A549 (cell line): ENCODE measurements at regions not wholly inside any gene's neighbourhood (a gene's known extent, or its start where the extent isn't known, plus 50 kb on each side); places are given as distances from the start of the nearest gene placed in this dataset.

ENCODE experiments used
- ATAC-seq, 2 experiments: fragments of 200-7000 bp in 1 of 2; fragments of >200 bp in 1 of 2; cut with Nextera tagmentation in 1 of 2; cut with Tn5 transposase in 1 of 2; 3 replicates each; pipeline versions ENCODE4 v1.8.0 to v1.9.1; 2018 to 2020; ENCODE audit warnings: mild to moderate bottlenecking in 1 of 2, moderate library complexity in 1 of 2
- CTCF ChIA-PET: fragments of 300-600 bp; sonication (Branson Sonifier 250); formaldehyde crosslinking; extraction: SDS; loops from one replicate; lab custom pipeline; 2021; ENCODE audit warnings: antibody characterized with exemption, inconsistent platforms; lab: Yijun Ruan, JAX
- POLR2A ChIA-PET: fragments of 350-600 bp; formaldehyde crosslinking; extraction: SDS; loops from one replicate; lab custom pipeline; 2021; ENCODE audit warnings: antibody characterized with exemption, inconsistent platforms; lab: Yijun Ruan, JAX
- DNase-seq, 2 experiments: peaks; one replicate each; pipeline versions ENCODE4 v3.0.0 to v3.0.0-alpha.2; 2011 to 2016; ENCODE audit warnings: low read depth in 1 of 2, low spot score in 1 of 2
- FAIRE-seq: peaks from 2 replicates; lab custom pipeline; 2011; peaks lifted over from hg19 to GRCh38; lab: Jason Lieb, UNC
- H3K27ac ChIP-seq, 2 experiments: fragments of >200 bp; sonication (Bioruptor Twin); formaldehyde crosslinking; 3 replicates each; pipeline ENCODE4 v1.5.1; 2016 to 2017
- H3K4me1 ChIP-seq: fragments of >200 bp; sonication (Bioruptor Twin); formaldehyde crosslinking; 3 replicates; pipeline ENCODE4 v1.6.1; 2016
- H3K4me2 ChIP-seq: fragments of >200 bp; sonication (Bioruptor Twin); formaldehyde crosslinking; 3 replicates; pipeline ENCODE4 v1.6.1; 2016
- H3K4me3 ChIP-seq: fragments of >200 bp; sonication (Bioruptor Twin); formaldehyde crosslinking; 3 replicates; pipeline ENCODE4 v1.5.1; 2016
- H3K9me3 ChIP-seq: fragments of >200 bp; sonication (Bioruptor Twin); formaldehyde crosslinking; 3 replicates; pipeline ENCODE4 v1.6.1; 2016
- CHD2 ChIP-seq: fragments of 150-350 bp; IDR thresholded peaks from 2 replicates; pipeline ENCODE4 v1.6.1; 2014; ENCODE audit warnings: low read length; ENCODE audit not compliant: partially characterized antibody
- FOSB ChIP-seq: fragments of 250-450 bp; sonication (Bioruptor Pico); IDR thresholded peaks from 2 replicates; pipeline ENCODE4 v1.5.0; 2020; ENCODE audit warnings: mild to moderate bottlenecking, moderate library complexity
- GATA3 ChIP-seq: IDR thresholded peaks from 2 replicates; pipeline ENCODE4 v1.6.1; 2012; ENCODE audit warnings: borderline replicate concordance
- HEYL ChIP-seq: fragments of 250-450 bp; sonication (Bioruptor Pico); IDR thresholded peaks from 2 replicates; pipeline ENCODE4 v1.8.0; 2021; ENCODE audit warnings: mild to moderate bottlenecking, moderate library complexity
- HOXA7 ChIP-seq: fragments of 250-450 bp; sonication (Bioruptor Pico); IDR thresholded peaks from 2 replicates; pipeline ENCODE4 v1.5.0; 2020; ENCODE audit warnings: mild to moderate bottlenecking, moderate library complexity
- HOXB5 ChIP-seq: fragments of 250-450 bp; sonication (Bioruptor Pico); IDR thresholded peaks from 2 replicates; pipeline ENCODE4 v1.5.0; 2020; ENCODE audit warnings: mild to moderate bottlenecking, moderate library complexity
- JUNB ChIP-seq: fragments of >200 bp; sonication (Bioruptor Twin); formaldehyde crosslinking; IDR thresholded peaks from 2 replicates; pipeline ENCODE4 v1.6.1; 2016
- KDM1A ChIP-seq: fragments of 200-600 bp; sonication (generic); IDR thresholded peaks from 2 replicates; pipeline ENCODE4 v1.6.1; 2016; ENCODE audit warnings: low read depth, mild to moderate bottlenecking
- MAFK ChIP-seq: fragments of 450-650 bp; IDR thresholded peaks from 2 replicates; pipeline ENCODE4 v1.6.1; 2014; ENCODE audit not compliant: partially characterized antibody
- NR3C1 ChIP-seq: fragments of >200 bp; sonication (Bioruptor Twin); formaldehyde crosslinking; IDR thresholded peaks from 3 replicates; pipeline ENCODE4 v1.6.1; 2017
- PHF8 ChIP-seq: fragments of 200-600 bp; sonication (generic); IDR thresholded peaks from 2 replicates; pipeline ENCODE4 v1.6.1; 2016; ENCODE audit warnings: low read depth, mild to moderate bottlenecking, antibody characterized with exemption, moderate library complexity, borderline replicate concordance
- POLR2A ChIP-seq: IDR thresholded peaks from 2 replicates; pipeline ENCODE4 v1.6.1; 2012; ENCODE audit warnings: mild to moderate bottlenecking, low read length
- RARB ChIP-seq: fragments of 250-450 bp; sonication (Bioruptor Pico); IDR thresholded peaks from 2 replicates; pipeline ENCODE4 v1.8.0; 2021; ENCODE audit warnings: mild to moderate bottlenecking, moderate library complexity
- RCOR1 ChIP-seq: fragments of 150-350 bp; IDR thresholded peaks from 2 replicates; pipeline ENCODE4 v1.6.1; 2014; ENCODE audit warnings: antibody characterized with exemption, low read length, low read depth
- RFX5 ChIP-seq: fragments of 450-650 bp; IDR thresholded peaks from 2 replicates; pipeline ENCODE4 v1.7.1; 2014; ENCODE audit warnings: antibody characterized with exemption, mild to moderate bottlenecking, moderate library complexity
- RNF2 ChIP-seq: fragments of 200-600 bp; sonication (generic); IDR thresholded peaks from 2 replicates; pipeline ENCODE4 v1.6.1; 2016; ENCODE audit warnings: low read depth, mild to moderate bottlenecking, antibody characterized with exemption, moderate library complexity, borderline replicate concordance
- SREBF2 ChIP-seq: fragments of 450-650 bp; IDR thresholded peaks from 2 replicates; pipeline ENCODE4 v1.6.1; 2014; ENCODE audit warnings: mild to moderate bottlenecking, moderate library complexity
- ZSCAN20 ChIP-seq: fragments of 250-450 bp; sonication (Bioruptor Pico); IDR thresholded peaks from 2 replicates; pipeline ENCODE4 v1.8.0; 2022; ENCODE audit warnings: mild to moderate bottlenecking, moderate library complexity
- WGBS: methylation state at CpG from one replicate; pipeline ENCODE4 v1.1.6; 2017; ENCODE audit errors: missing lambda C conversion rate; 5-methylcytosine and 5-hydroxymethylcytosine counted together
- TF ChIP-seq, protein P1 (sequence below): fragments of 250-450 bp; sonication (Bioruptor Pico); IDR thresholded peaks from 2 replicates; pipeline ENCODE4 v1.5.0; 2021; ENCODE audit warnings: mild to moderate bottlenecking, moderate library complexity, borderline replicate concordance
- TF ChIP-seq, protein P2 (sequence below): fragments of >200 bp; sonication (Bioruptor Twin); formaldehyde crosslinking; IDR thresholded peaks from 3 replicates; pipeline ENCODE4 v1.5.1; 2016
- TF ChIP-seq, protein P3 (sequence below): IDR thresholded peaks from 2 replicates; pipeline ENCODE4 v1.6.1; 2012
- TF ChIP-seq, protein P4 (sequence below): IDR thresholded peaks from 2 replicates; pipeline ENCODE4 v1.6.1; 2012

DNA sequence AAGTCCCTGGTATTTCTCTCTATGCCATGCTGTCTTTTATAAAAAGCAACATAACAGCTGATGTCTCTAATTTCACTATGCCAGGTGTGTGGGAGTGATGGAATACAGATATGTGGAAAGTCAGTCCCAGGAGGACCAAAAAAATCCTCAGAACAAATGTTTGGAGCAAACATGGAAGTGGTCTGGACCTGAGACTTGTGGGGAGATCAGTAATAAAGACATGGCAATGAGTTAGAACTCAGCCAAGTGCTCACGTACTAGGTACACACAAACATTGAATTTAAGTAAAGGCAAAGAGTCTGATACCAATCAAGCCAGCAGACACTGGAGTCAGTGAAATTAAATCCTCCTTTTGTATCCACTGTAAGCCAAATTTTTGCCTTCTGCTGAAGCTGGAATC, 223.6 kb downstream of the ALG10B start:
- Histone ChIP-seq H3K4me3 (no peak overlapping the region), H3K27ac (no peak overlapping the region)
- 4% methylated on average over 1 of the region's 1 CpG for WGBS
- TF ChIP-seq, protein P1, sequence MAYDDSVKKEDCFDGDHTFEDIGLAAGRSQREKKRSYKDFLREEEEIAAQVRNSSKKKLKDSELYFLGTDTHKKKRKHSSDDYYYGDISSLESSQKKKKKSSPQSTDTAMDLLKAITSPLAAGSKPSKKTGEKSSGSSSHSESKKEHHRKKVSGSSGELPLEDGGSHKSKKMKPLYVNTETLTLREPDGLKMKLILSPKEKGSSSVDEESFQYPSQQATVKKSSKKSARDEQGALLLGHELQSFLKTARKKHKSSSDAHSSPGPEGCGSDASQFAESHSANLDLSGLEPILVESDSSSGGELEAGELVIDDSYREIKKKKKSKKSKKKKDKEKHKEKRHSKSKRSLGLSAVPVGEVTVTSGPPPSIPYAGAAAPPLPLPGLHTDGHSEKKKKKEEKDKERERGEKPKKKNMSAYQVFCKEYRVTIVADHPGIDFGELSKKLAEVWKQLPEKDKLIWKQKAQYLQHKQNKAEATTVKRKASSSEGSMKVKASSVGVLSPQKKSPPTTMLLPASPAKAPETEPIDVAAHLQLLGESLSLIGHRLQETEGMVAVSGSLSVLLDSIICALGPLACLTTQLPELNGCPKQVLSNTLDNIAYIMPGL: no peak
- TF ChIP-seq HOXB5 (CRISPR knock-in tag): no peak
- TF ChIP-seq ZSCAN20: no peak
- TF ChIP-seq CHD2: no peak
- no peak for TF ChIP-seq POLR2A
- TF ChIP-seq, protein P2, sequence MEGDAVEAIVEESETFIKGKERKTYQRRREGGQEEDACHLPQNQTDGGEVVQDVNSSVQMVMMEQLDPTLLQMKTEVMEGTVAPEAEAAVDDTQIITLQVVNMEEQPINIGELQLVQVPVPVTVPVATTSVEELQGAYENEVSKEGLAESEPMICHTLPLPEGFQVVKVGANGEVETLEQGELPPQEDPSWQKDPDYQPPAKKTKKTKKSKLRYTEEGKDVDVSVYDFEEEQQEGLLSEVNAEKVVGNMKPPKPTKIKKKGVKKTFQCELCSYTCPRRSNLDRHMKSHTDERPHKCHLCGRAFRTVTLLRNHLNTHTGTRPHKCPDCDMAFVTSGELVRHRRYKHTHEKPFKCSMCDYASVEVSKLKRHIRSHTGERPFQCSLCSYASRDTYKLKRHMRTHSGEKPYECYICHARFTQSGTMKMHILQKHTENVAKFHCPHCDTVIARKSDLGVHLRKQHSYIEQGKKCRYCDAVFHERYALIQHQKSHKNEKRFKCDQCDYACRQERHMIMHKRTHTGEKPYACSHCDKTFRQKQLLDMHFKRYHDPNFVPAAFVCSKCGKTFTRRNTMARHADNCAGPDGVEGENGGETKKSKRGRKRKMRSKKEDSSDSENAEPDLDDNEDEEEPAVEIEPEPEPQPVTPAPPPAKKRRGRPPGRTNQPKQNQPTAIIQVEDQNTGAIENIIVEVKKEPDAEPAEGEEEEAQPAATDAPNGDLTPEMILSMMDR: no peak
- TF ChIP-seq KDM1A: no peak
- no peak for TF ChIP-seq NR3C1
- TF ChIP-seq HEYL: no peak
- no peak for TF ChIP-seq RCOR1
- TF ChIP-seq, all 56 proteins: peak for 0
- DNase-seq (no peak), FAIRE-seq (no peak), ATAC-seq (no peak)
- Histone ChIP-seq H3K9me3 (no peaks in the 10 kb centered on the region), H3K4me2 (no peak overlapping the region), H3K4me1 (no peaks in the 10 kb centered on the region)
- ChIA-PET POLR2A (no interaction called here), CTCF (no interaction called here)

DNA sequence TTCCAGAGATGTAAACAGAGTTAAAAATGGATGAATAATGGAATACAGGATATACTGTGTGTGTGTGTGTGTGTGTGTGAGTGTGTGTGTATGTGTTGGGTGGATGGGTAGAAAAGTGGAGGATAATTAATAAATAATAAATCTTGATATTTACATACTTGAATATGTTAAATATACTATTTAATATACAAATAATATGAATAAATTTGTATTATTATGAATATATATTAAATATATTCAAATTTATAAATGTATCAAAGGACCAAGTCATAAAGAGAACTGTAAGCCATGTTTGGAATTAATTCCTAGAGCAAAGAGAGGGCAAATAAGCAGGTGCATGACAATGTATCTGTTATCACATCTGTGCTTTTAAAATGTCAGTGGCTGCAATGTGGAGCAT, 225.3 kb downstream of the ALG10B start:
- CTCF ChIA-PET: no interaction called here
- Histone ChIP-seq H3K4me1 (no peaks in the 10 kb centered on the region), H3K27ac (no peak overlapping the region), H3K4me2 (no peak overlapping the region), H3K4me3 (no peak overlapping the region), H3K9me3 (no peaks in the 10 kb centered on the region)
- FAIRE-seq (no peak), DNase-seq (no peak), ATAC-seq (no peak)
- POLR2A ChIA-PET: no interaction called here
- TF ChIP-seq SREBF2 (no peak), HEYL (no peak), JUNB (no peak), RARB (no peak), RNF2 (no peak), PHF8 (no peak), MAFK (no peak), GATA3 (no peak), RFX5 (no peak), HOXA7 (no peak), FOSB (CRISPR knock-in tag) (no peak)
- TF ChIP-seq, protein P3, sequence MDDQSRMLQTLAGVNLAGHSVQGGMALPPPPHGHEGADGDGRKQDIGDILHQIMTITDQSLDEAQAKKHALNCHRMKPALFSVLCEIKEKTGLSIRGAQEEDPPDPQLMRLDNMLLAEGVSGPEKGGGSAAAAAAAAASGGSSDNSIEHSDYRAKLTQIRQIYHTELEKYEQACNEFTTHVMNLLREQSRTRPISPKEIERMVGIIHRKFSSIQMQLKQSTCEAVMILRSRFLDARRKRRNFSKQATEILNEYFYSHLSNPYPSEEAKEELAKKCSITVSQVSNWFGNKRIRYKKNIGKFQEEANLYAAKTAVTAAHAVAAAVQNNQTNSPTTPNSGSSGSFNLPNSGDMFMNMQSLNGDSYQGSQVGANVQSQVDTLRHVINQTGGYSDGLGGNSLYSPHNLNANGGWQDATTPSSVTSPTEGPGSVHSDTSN: no peak
- TF ChIP-seq, protein P1: no peak
- TF ChIP-seq, protein P4, sequence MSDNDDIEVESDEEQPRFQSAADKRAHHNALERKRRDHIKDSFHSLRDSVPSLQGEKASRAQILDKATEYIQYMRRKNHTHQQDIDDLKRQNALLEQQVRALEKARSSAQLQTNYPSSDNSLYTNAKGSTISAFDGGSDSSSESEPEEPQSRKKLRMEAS: no peak
- TF ChIP-seq, all 56 proteins: peak for 0
